HG02981 (cell line): ENCODE measurements at regions not wholly inside any gene's neighbourhood (a gene's known extent, or its start where the extent isn't known, plus 50 kb on each side); places are given as distances from the start of the nearest gene placed in this dataset.

ENCODE experiments used
- ATAC-seq: cut with Tn5 transposase; IDR thresholded peaks from one replicate; pipeline ENCODE4 v1.9.1; 2021; ENCODE audit warnings: mild to moderate bottlenecking, moderate library complexity; ENCODE audit not compliant: unreplicated experiment

DNA sequence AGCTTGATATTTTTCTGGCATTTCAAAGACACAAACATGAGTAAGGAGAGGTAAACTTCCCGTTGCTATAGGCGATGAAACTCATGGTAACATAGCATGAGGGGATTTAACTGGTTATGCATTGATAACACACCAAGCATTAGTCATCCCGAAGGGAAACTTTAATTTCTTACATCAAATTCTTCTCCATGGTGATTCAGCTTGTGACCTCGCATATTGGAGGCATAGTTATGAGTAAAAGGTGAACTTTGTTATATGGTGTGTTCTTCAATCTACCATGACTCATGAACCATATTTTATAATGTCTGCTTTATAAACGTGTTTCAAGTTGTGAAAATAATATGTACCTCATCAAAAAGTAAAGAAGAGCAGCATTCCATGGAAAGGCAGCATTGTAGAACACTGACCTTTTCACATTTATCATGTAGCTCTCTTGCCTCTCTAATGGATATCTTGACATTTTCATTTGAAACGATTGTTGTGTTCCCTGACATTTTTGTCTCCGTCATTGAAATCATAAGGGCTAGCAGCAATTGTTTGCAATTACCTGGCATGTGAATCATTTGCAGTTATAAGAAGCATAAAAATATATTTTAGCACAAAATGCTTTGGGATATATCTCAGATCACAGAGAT, 491.8 kb downstream of the ANXA1 start:
- no peak for ATAC-seq

DNA sequence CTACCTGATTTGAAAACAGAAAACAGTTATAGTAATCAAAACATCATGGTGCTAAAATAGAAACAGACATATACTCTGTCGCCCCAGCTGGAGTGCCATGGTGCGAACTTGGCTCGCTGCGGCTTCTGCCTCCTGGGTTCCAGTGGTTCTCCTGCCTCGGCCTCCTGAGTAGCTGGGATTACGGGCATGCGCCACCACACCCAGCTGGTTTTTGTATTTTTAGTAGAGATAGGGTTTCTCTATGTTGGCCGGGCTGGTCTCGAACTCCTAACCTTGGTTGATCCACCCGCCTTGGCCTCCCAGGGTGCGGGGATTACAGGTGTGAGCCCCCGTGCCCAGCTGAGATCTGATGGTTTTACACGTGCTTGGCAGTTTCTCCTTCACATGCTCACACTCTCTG, 495.9 kb downstream of the ANXA1 start:
- ATAC-seq: no peak

DNA sequence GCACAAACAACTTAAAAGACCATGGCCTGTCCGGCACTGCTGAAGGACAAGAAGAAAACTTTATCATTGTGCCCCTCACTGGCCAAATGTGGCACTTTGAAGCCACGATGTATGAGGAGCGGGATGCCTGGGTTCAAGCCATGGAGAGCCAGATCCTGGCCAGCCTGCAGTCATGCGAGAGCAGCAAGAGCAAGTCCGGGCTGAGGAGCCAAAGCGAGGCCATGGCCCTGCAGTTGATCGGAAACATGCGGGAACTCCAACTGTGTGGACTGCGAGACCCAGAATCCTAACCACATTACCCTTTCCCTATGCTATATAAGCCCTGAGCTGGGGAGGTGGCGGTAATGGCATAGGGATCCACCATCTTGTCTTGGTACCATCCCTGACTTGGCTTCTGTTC, 497.9 kb downstream of the ANXA1 start:
- no peak for ATAC-seq

DNA sequence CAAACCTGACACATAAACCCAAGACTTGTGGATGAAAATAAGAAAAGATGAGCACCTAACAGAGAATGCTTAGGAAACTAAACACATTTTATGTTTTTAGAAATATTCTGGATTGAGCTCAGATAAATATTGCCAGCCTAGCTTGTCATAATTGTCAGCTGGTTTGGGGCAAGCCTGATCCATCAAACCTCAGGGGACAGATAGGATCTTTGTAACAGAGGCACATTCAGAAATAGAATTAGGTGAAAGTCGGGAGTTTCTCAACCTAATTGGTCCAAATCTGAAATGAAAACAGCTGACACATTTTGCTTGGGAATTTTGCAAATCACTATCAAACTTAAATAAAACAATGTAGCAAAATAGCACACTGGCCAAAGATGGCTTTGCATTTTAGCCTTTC, 503.7 kb downstream of the ANXA1 start:
- ATAC-seq: no peak

DNA sequence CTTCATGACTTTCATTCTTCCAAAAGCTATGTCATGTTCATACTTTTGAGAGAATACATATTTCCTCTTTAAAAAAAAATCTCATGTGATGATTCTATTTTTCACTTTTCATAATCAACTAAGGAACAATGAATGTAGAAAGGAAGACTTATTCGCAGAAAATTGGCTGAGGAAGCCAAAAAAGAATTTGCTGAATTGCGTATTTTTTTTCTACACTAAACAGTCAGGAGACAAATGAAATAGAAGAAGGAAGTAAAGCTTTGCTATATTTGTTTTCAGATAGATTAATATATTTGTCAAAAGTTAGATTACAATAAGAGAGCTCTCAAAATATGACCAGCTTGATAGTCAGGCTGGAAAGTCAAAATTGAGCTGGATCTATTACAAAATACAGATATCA, 504.2 kb downstream of the ANXA1 start:
- no peak for ATAC-seq

DNA sequence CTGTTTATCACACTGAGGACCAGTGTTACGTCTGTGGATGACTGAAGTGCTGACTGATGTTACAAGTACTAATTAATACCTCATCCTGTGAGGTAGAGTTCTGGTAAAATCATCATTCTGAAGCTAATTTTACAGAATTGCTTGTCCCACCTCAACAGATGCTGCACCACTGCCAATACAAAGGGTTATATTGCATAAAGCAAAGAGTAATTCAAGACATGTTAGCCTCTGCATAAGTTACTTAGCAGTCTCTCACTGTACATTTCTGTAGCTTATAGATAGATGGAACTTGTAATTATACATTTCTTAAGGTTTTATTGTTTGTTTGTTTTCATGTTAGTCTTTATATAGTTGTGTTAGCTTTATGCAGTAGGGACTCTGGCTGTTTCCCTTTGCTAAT, 513.6 kb downstream of the ANXA1 start:
- ATAC-seq: no peak

DNA sequence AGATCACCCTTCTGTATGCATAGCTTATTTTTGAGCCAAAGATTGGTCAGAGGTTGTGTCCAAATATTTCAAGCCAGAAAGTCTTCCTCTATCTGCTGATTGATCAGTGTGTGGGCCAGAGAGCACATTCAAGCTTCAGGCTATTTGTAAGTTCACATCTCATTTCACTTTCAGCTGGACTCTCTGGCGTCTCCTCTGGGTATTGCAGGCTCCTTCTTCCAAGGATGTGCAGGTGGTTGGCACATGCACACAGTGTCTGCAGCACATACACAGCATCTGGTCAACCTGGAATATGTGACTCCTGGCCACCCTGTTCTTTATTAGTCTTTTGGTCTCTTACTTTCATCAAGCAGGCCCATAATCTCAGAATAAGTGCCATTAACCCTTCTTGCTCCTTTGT, 516.1 kb downstream of the ANXA1 start:
- no peak for ATAC-seq

DNA sequence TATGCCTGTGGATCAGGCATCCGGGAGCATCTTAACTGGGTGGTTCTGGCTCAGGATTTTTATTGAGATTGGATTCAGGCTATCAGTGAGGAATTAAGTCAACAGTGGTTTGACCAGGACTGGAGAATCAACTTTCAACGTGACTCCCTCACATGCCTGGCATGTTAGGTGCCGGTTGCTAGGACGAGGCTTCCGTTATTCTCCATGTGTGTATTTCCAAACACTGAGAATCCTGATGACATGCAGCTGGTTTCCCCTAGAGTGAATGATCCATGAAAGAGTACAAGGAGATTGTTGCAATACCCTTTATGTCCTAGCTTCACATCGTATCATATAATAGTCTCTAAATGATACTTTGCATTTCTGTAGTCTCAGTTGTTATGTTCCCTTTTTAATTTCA, 529.2 kb downstream of the ANXA1 start:
- ATAC-seq: no peak

DNA sequence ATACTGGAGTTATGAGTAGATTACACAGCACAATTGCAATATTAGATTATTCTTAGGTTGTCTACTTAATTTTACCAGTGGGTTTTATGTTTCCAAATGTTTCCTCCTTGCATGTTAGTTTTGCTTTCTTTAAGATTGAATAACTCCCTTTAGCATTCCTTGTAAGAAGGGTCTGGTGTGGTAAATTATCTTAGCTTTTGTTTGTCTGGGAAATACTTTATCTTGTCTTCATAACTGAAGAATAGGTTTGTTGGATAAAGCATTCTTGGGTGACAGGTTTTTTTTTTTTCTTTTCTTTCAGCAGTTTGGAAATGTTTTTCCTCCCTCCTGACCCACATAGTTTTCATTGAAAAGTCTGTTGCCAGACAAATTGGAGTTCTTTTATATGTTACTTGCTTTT, 531.1 kb downstream of the ANXA1 start:
- ATAC-seq: no peak

DNA sequence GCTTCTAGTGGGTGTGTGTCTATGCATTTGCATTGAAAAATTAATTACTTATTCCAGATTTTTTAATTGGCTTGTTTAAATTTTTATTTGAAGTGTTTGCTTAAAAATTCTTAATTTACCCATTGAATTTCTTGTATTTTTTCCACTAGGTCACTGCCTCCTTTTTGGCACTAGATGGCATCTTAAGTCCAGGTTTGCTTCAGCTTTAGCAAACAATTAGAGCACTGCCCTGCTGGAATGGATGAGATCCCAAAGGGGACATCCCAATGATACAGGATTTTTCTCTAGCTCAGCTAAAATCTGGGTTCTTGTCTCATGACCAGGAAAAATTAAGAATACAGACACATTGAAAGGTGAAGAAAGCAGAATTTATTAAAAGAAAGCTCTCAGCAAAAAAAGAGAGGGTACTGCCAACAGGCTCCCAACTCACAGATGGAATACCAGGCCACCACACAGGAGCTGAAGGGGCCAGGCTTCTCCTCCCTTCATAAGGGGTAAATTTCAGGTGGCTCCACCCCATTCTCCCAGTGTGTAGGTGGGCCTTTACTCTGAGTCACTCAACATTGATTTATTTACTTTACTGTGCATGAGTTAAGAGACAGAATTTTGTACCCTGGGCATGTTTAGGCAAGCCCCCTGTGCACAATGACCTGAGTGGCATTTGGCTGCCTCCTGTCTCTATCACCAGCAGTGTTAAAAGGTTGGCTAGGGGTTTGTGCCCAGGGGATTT, 532.4 kb downstream of the ANXA1 start:
- ATAC-seq: peak; percentile 59

DNA sequence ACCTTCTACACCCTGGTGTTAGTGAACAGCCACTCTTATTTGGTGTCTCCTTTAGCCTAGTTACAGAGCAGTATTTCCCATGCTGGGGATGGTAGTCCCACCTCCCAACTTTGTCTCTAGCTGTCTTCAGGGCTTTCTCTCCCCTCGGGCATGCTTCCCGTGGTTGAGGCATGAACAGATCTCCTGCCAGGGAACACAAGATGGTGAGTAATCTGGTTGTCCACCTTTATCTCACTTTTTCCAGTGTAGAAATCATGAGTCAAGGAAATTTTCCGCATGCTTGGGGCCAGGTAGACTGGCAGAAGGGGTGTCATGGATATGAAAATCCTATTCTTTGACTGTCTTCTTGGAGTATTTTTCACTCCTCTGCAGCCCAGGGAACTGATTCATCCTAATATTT, 532.9 kb downstream of the ANXA1 start:
- no peak for ATAC-seq

DNA sequence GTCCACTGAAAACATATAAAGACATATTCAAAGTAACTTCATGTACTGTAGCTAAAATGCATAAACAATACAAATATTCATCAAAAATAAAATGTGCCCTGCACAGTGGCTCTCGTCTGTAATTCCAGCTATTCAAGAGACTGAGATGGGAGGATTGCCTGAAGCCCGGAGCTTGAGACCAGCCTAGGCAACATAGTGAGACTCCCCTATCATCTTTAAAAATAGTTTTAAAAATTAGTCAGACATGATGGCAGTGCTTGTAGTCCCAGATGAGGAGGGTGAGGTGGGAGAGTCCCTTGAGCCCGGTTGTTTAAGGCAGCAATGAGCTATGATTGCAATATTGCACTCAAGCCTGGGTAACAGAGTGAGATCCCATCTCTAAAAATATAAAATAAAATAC, 534.1 kb downstream of the ANXA1 start:
- ATAC-seq: no peak

DNA sequence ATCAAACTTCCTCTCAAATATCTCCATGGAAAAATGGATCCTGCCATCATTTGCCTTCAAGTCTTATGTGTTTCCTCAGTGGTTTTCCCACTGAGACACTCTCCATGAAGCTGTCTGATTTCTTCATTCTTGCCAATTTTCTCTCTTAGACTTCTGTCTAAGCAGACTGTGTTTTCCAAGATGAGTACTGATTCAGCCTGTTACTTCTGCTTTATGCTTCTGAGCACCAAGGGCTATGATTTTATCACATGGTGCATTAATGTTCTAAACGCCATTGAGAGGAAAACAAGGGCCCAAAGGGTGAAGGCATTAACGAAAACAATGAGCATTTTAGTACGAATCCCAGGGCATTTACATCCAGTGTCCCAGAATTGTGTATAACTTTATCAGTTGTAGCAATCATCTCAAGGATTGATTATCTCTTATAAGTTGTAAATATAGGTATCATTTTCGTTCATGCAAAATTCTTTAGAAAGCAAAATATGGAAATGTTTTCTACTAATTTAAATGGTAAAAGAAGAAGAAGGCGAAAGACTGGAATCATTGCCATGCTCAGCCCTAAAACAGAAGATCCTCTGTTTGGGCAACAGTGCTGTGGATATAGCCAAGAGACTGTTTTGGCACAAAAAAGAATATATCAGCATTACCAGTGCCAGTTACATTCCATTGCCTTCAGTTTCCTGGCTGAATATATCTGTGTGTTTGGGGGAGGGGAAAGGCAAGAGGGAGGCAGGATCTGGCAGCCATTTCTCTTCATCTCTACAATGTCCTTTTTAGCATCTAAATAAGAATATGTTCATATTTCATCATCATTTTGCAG, 537.6 kb downstream of the ANXA1 start:
- ATAC-seq: no peak

DNA sequence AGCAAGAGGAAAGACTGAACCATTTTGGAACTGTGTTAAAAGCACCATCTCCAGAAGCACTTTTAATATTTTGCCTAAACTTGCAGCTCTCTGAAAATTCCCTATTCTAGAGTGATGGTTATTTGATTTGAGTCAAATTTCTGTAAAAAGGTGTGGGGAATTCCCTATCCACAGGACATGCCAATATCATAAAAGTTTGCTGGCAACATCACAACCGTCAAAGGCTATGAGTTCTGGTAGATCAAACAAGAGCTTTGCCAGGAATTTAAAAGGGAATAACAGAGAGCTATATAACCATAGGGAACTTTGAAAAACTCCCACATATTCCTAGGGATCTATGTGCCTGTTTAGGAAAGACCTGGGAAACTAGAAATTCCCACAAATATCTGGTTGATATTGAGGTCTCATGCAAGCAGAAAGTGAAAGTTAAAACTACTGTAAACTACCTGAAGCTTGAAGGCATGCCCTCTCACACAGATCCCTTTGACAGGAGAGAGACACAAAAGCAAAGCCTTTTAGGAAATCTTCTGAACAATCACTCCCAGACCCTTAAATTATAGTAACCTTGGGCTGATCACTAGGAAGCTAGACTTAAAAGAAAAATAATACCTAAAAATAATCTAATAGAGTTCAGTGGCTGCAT, 549.9 kb downstream of the ANXA1 start:
- ATAC-seq: no peak

DNA sequence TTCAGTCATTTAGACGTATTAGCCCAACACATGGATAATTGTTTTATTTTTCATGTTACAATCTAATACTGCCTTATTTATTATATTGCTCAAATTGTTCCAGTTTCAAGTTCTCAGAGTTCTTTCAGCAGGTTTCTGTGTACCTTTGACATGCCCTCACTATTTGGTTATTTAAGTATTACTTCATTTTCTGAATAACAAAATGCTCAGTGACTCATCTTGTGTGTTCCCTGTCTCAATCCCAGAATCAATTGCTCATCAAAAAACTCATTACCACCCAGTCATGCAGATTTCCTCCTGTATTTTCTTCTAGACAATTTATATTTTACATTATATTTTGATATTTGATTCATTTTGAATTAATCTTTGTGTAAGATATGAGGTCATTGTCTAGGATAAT, 562.6 kb downstream of the ANXA1 start:
- ATAC-seq: no peak

DNA sequence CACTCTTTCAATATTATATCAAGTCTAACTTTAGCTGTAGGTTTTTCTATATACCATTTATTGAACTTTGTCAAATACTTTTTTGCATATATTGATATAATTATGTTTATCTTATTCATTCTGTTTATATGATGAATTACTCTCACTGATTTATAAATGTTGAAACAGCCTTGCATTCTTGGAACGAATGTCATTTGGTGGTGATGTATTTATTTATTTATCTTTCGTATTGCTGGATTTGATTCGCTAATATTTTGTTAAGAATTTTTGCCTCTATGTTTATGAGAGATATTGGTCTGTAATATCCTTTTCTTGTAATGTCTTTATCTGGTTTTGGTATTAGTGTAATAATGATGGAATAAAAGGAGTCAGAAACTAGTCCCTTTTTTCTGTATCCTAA, 563.9 kb downstream of the ANXA1 start:
- no peak for ATAC-seq

DNA sequence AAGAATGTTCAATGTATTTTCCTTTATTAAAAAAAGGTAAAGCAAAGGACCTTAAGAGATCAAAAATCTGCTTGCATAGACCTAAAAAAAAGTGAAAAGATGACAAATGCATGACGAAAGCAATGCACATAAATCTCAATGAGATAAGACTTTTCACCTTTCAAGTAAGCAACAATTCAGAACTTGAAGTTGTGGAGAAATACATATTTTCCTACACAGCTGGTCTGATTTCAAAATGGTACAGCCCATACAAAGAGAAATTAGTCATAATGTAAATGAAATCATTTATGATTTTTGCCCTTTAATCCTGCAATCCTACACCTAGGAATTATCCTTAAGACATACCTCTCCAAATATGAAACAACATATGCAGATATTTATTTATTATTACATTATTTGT, 568.0 kb downstream of the ANXA1 start:
- ATAC-seq: no peak

DNA sequence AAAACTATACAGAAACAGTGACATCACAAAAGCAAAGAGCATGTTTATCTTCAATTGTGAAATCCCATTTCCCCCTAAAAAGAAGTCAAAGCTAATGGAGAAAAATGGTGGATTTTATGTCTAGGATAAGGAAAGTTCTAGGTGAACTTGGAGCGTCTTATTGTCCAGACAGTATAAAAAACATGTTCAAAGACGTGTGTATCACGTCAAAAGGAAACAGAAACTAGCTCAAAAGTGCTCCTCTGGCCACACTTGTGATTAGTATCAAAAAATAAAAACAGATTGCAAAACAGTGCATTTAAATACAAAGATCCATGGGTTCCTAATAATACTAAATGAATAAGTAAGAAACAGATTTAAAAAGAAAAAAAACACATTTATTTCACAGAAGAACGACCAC, 568.9 kb downstream of the ANXA1 start:
- no peak for ATAC-seq

DNA sequence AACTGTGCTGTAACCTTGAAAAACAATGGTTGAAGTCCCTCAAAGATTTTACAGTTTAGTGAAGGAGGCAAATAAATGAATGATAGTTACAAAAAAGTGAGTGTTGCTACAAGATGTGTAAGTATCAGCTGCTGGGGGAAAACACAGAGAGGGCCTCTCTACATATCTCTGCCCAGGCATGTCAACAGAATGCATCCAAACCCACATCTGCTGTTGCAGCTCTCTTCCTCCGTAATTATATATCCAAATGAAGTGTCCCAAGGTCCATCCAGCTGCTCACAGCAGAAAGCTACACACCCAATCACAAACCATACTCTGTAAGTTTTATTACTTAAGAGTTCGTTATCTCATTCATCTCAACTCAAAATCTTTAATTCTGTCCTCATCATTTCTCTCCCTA, 584.6 kb downstream of the ANXA1 start:
- no peak for ATAC-seq

DNA sequence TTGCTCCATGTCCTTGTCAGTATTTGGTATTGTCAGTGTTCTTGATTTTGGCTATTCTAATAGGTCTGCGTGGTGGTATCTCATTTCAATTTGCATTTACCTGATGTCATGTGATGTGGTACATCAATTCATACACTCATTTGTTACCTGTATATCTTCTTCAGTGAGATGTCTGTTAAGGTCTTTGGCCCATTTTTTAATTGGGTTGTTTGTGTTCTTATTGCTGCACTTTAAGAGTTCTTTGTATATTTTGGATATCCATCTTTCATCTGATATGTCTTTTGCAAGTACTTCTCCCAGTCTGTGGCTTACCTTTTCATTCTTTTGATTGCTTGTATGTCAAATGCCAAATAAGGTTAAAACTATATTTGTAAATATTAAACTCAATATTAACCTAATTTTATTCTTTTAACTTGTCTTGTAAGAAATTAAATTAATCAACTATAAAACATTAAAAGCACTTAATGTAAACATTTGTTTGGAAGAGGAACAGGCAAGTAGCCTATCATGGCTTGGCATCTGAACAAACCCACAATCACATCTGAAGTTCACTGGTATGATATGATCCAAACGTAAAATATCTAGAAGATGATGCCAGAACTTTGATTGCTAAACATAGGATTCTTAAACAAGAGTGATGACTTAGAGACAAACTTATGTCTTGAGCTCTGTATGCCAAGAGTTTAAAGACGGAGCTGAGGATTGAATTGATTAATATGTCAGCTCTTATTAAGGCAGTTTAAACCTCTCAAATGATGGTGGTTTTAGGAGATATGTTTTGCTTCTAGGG, 587.3 kb downstream of the ANXA1 start:
- no peak for ATAC-seq

DNA sequence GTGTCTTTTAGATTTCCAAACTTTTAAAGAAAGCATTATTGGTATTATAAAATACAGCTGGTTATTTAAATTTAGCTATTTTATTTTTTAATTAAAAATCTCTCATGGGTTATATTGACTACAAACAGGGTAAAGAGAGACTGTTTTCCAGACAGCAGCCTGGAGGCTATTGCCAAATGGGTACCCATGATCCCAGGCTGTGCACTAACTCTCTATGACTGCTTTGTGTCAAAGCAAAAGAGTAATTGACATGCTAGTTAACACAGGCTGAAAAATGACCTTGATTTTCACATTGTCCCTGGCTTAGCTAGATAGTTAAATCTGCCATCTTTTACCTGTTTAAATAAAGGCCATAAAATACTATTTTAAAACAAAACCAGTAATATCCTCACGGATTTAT, 589.7 kb downstream of the ANXA1 start:
- ATAC-seq: no peak
